Upper lobe of right lung (tissue), 1 donor: ENCODE measurements at regions not wholly inside any gene's neighbourhood (a gene's known extent, or its start where the extent isn't known, plus 50 kb on each side); places are given as distances from the start of the nearest gene placed in this dataset.

ENCODE experiments used
- ATAC-seq: fragments of 200-7000 bp; cut with Tn5 transposase; one replicate; pipeline ENCODE4 v1.9.1; 2020; ENCODE audit warnings: mild to moderate bottlenecking, moderate library complexity
- DNase-seq: peaks from one replicate; pipeline ENCODE4 v3.0.0-alpha.2; 2020
- H3K27ac ChIP-seq: fragments of 200-600 bp; one replicate; pipeline ENCODE4 v1.8.0; 2022
- H3K27me3 ChIP-seq: fragments of 200-600 bp; one replicate; pipeline ENCODE4 v1.8.0; 2022; ENCODE audit warnings: mild to moderate bottlenecking
- H3K36me3 ChIP-seq: fragments of 200-600 bp; one replicate; pipeline ENCODE4 v1.8.0; 2022
- H3K4me1 ChIP-seq: fragments of 200-600 bp; one replicate; pipeline ENCODE4 v1.8.0; 2022
- H3K4me3 ChIP-seq: fragments of 200-600 bp; one replicate; pipeline ENCODE4 v1.8.0; 2022; ENCODE audit warnings: mild to moderate bottlenecking
- H3K9me3 ChIP-seq: fragments of 200-600 bp; one replicate; pipeline ENCODE4 v1.8.0; 2022
- CTCF ChIP-seq: fragments of 200-600 bp; IDR thresholded peaks from one replicate; pipeline ENCODE4 v1.8.0; 2022; ENCODE audit warnings: antibody characterized with exemption
- intact Hi-C: fragments of 100-400 bp; cut with DNase I; formaldehyde crosslinking; loops from one replicate; pipeline ENCODE4 v1.11.0; 2022
- donor health status: DM: no; HTN: yes; CAD: no; lungs with severe emphysema.

- Histone ChIP-seq H3K4me1 (no peaks in the 10 kb centered on the region), H3K9me3 (no peaks in the 10 kb centered on the region), H3K27ac (no peak overlapping the region), H3K4me3 (no peak overlapping the region), H3K27me3 (no peaks in the 10 kb centered on the region), H3K36me3 (no peaks in the 10 kb centered on the region)
- ATAC-seq (no peak), DNase-seq (no peak)
- no peak for TF ChIP-seq CTCF
- intact Hi-C loops = no loop called here
These were observed 740.5 kb downstream of the CBLN4 start for GRCh38 chr20:55264703-55265239.

- H3K9me3 ChIP-seq = no peaks in the 10 kb centered on the region
- no peaks in the 10 kb centered on the region for H3K4me1 ChIP-seq
- intact Hi-C loops = no loop called here
- no peak overlapping the region for H3K27ac ChIP-seq
- DNase-seq = no peak
- no peak for TF ChIP-seq CTCF
- no peaks in the 10 kb centered on the region for H3K36me3 ChIP-seq
- no peaks in the 10 kb centered on the region for H3K27me3 ChIP-seq
- no peak overlapping the region for H3K4me3 ChIP-seq
- no peak for ATAC-seq
These were observed 746.8 kb downstream of the CBLN4 start for GRCh38 chr20:55258559-55258958.

GRCh38 chr20:55255016-55255415 lies 750.3 kb downstream of the CBLN4 start:
- no peaks in the 10 kb centered on the region for H3K4me1 ChIP-seq
- intact Hi-C loops = no loop called here
- H3K36me3 ChIP-seq = no peaks in the 10 kb centered on the region
- ATAC-seq (no peak), DNase-seq (no peak)
- H3K9me3 ChIP-seq = no peaks in the 10 kb centered on the region
- H3K4me3 ChIP-seq = no peak overlapping the region
- TF ChIP-seq CTCF = no peak
- no peak overlapping the region for H3K27ac ChIP-seq
- no peaks in the 10 kb centered on the region for H3K27me3 ChIP-seq

- H3K4me3 ChIP-seq = no peak overlapping the region
- ATAC-seq (peak; percentile 59), DNase-seq (no peak)
- H3K27me3 ChIP-seq = no peaks in the 10 kb centered on the region
- intact Hi-C loops = no loop called here
- no peaks in the 10 kb centered on the region for H3K4me1 ChIP-seq
- H3K36me3 ChIP-seq = no peaks in the 10 kb centered on the region
- no peaks in the 10 kb centered on the region for H3K9me3 ChIP-seq
- TF ChIP-seq CTCF = no peak
- H3K27ac ChIP-seq = no peak overlapping the region
These were observed 751.5 kb downstream of the CBLN4 start for GRCh38 chr20:55253781-55254180.

GRCh38 chr20:55252521-55252920 lies 752.8 kb downstream of the CBLN4 start:
- Histone ChIP-seq H3K27me3 (no peaks in the 10 kb centered on the region), H3K4me1 (no peaks in the 10 kb centered on the region), H3K27ac (no peak overlapping the region), H3K9me3 (no peaks in the 10 kb centered on the region), H3K4me3 (no peak overlapping the region), H3K36me3 (no peaks in the 10 kb centered on the region)
- no peak for DNase-seq
- ATAC-seq = no peak
- TF ChIP-seq CTCF = no peak
- intact Hi-C loops = no loop called here

- Histone ChIP-seq H3K27me3 (no peaks in the 10 kb centered on the region), H3K9me3 (no peaks in the 10 kb centered on the region), H3K4me3 (no peak overlapping the region), H3K4me1 (no peaks in the 10 kb centered on the region), H3K36me3 (no peaks in the 10 kb centered on the region), H3K27ac (no peak overlapping the region)
- TF ChIP-seq CTCF = no peak
- intact Hi-C loops = no loop called here
- DNase-seq (no peak), ATAC-seq (no peak)
These were observed 754.1 kb downstream of the CBLN4 start for GRCh38 chr20:55251170-55251569.
